ENCODE measurements at regions not wholly inside any gene's neighbourhood (a gene's known extent, or its start where the extent isn't known, plus 50 kb on each side); places are given as distances from the start of the nearest gene placed in this dataset.
"Not testable (repeated sequence)": the region's sequence is repeated elsewhere in the genome, so short reads cannot be mapped to it uniquely, and the experiment has no call there.

DNA sequence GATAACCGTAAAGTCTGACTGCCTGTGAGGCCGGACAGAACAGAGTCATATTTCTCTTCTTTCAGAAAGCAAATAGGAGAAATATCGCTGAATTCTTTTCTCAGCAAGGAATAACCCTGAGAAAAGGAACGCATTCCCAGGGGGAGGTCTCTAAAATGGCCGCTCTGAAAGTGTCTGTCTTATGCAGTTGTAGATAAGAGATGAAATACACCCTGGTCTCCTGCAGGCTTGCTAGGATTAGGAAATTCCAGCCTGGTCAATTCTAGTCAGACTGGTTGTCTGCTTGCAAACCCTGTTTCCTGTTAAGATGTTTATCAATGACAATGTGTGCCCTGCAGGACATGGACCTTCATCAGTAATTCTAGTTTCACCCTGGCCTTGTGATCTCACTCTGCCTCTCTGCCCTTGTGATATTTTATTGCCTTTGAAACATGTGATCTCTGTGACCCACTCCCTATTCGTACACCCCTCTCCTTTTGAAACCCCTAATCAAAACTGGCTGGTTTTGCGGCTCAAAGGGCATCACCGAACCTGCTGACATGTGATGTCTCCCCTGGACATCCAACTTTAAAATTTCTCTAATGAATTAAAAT lies 934.8 kb upstream of the SPRY2 start:
- in situ Hi-C loops (cut with MboI; ENCODE audit: low sequenced_read_pairs) = no loop called here

DNA sequence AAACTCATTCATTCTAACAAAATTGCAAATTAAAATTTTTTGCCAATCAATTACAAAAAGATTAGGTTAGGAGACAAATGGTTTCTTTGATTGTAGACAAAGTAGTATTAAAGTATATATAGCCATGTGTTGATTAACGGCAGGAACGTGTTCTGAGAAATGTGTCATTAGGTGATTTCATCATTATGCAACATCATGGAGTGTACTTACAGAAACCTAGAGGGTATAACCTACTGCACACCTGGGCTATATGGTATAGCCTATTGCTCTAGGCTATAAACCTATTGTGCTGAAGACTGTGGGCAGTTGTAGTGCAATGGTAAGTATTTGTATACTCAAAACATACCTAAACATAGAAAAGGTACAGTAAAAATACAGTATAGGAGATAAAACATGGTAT lies 906.8 kb upstream of the SPRY2 start:
- in situ Hi-C loops (cut with MboI; ENCODE audit: low sequenced_read_pairs) = no loop called here

DNA sequence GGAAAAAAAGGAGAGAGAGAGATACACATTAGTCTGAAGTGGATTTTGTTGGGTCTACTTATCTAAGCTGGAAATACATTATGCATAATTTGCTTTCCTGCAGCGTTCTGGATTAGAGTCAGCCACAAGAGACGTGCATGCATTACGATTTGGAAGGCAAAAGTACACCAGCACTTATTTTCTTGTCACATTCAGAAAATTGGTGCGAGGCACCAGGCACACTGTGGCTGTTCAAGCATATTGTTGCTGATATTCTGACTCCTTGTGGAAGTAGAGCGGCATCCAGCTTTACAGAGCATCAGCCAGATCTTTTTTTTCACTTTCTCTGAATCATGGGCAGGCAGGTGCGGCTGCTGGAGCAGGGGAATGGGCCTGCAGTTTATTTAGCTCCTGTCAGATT lies 905.6 kb upstream of the SPRY2 start:
- in situ Hi-C loops (cut with MboI; ENCODE audit: low sequenced_read_pairs) = no loop called here

DNA sequence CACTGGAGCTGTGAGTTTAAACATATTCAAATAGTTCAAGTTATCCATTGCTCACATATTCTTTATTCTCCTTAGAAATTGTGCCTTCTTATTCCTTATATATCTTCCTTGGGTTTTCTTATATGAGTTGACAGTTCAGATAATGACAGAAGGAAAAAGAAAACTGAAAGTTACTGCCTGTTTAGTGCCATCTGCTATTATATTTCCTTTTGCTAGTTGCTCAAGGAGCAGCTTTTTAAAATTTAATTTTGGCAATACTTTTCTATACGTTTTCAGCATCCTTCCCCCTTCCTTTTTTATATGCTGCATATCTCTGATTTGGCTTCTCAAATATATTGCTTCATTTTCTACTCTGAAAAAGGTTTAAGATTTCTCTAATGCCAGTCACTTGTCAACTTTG lies 903.1 kb upstream of the SPRY2 start:
- in situ Hi-C loops (cut with MboI; ENCODE audit: low sequenced_read_pairs) = no loop called here

DNA sequence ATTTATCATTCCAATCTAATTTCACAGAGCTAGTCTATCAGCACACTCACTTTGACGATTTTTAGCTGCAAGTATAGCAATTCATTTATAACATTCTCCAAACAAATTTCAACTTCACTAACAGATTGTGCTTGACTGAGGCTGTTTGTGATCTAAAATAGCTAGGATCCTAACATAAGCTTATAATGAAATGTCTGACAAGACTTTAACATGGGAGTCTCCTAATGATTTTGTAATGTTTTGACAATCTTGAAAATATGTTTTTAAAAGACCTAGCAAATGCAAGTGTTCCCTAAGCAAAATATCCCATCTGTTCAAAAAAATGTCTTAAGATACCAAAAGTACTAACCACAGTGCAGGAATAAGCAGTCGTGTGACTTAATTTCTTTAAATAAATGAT lies 889.5 kb upstream of the SPRY2 start:
- in situ Hi-C loops (cut with MboI; ENCODE audit: low sequenced_read_pairs) = no loop called here

DNA sequence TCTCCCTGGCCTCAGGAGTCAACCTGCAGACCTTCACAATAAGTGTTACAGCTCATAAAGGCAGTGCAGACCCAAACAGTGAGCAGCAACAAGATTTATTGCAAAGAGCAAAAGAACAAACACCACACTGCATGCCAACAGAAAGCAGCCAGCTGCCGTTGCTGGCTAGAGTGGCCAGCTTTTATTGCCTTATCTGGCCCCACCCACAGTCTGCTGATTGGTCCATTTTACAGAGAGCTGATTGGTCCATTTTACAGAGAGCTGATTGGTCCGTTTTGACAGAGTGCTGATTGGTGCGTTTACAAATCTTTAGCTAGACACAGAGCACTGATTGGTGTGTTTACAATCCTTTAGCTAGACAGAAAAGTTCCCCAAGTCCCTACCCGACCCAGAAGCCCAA lies 885.9 kb upstream of the SPRY2 start:
- in situ Hi-C loops (cut with MboI; ENCODE audit: low sequenced_read_pairs) = not testable (repeated sequence)

DNA sequence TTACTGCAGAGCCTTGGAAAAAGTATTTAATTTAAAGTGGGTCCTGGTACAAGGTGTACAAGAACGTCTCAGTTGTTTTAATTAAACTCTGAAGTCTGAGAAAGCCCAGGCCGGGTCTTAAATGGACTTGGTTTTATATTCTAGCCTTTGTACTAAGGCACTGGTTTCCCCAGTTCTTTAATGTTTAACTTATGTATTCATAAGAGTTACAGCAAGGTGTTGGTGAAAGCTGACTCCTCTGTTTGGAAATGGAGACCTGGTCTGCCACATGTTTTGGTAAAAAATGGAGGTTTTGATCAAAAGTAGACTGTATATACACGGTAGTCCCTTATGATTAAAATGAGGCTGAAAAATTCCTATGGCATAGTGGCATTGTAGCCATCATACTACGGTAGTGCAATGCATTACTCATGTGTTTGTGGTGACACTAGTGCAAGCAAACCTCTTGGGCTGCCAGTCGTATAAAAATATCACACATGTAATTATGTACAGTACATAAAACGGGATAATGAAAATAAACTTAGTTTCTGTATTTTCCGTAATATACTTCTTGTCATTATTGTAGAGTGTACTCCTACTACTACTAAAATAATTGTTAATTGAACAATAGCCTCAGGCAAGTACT lies 883.4 kb upstream of the SPRY2 start:
- in situ Hi-C loops (cut with MboI; ENCODE audit: low sequenced_read_pairs) = no loop called here

DNA sequence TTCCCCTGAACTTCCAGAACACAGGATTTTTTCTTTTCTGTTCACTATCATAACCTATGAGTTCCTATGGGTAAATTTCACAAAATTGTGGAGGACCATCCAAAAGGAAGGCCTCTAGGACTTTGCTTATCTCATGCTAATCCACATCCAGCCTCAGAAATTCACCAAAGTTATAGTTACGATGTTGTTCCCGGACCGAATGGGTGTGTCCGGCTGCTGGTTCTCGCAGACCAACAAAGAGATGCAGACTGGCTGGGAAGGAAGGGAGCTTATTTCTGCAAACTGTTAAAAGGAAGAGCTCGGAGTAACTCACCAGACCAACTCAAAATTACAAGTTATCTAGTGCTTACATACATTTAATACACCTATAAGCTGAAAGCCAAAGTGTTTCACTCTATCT lies 882.9 kb upstream of the SPRY2 start:
- in situ Hi-C loops (cut with MboI; ENCODE audit: low sequenced_read_pairs) = no loop called here

DNA sequence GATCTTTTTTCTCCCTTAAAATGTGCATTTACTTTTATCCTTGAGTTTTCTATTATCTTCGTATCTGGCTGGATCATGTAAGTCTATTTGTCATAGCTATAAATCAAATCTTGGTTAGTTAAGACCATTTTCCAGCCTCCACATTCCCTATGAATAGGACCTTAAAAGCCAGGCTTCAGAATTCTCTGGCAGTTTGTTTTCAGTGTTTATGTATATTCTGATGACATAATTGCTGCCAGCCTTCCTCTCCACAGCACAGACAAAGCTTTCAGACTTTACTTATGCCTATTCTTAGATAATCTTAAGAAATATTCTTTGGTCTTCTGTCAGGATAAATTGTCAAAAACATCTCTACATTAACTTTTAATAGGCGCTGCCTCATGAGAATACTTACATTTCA lies 870.8 kb upstream of the SPRY2 start:
- in situ Hi-C loops (cut with MboI; ENCODE audit: low sequenced_read_pairs) = no loop called here

DNA sequence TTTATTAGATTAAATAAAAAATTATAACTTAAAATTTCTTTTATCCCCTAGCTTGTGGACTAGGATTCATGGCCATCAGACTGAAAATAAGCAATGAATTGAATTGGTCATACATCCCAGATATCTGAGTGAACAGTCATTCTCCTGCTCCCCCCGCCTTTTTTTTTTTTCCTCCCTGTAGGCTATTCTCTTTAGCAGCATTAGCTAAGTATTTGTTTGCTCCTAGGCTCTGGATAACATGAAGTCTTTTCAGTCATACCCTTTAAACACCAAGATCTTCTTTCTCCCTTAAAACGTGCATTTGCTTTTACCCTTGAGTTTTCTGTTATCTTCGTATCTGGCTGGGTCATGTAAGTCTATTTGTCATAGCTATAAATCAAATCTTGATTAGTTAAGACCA lies 866.7 kb upstream of the SPRY2 start:
- in situ Hi-C loops (cut with MboI; ENCODE audit: low sequenced_read_pairs) = no loop called here

DNA sequence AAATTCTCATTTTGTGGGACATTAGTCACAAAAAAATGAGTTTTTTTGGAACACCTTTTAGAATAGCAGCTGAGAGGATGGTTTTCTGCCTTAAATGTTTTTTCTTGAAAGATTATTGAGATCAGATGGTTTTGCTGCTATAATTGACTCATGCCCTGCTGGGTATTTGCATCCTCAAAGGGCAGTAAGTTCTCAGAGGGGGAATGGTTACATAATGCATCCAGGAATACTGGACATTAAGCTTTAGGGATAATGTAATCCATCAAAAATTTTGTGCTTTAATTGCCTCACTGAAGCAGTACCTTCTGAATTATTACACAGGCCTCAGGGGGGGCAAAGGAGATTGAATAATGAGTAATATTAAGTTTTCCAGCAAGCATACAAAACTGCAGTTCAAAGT lies 866.3 kb upstream of the SPRY2 start:
- in situ Hi-C loops (cut with MboI; ENCODE audit: low sequenced_read_pairs) = no loop called here

DNA sequence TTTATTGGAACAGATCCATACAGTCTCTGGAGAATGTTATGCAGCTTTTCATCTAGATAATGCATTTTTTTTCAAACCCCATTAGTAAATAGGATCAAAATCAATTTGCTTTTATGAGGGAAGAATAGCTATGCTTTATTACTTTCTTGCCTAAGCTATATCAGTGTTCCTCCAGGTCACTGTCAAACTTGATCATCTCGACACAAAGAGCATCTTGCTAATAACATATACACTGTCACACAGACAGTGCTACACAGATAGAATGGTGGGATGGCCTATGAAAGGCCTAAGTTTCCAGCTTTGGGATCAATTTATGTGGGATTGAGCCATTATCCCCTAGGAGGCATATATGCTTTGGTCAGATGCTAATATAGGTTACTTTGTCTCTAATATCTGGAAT lies 862.9 kb upstream of the SPRY2 start:
- in situ Hi-C loops (cut with MboI; ENCODE audit: low sequenced_read_pairs) = no loop called here

DNA sequence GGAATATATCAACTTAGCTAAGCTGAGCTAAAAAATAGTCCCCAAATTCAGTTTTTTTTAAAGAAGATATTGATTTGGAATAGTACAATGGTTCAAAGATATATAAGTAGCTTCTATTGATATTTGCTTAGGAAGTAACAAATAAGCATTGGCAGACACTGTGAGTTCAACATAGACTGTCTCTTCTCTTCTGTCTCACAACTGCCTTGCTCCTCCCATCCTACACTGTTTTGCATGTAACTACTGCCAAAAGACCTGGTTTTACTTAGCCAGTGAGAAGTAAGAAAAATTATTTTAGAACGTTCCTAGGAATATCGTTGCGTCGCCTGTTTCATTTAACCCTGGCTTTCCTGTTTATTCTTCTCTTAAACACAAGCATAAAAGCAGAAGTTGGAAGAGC lies 859.0 kb upstream of the SPRY2 start:
- in situ Hi-C loops (cut with MboI; ENCODE audit: low sequenced_read_pairs) = no loop called here

DNA sequence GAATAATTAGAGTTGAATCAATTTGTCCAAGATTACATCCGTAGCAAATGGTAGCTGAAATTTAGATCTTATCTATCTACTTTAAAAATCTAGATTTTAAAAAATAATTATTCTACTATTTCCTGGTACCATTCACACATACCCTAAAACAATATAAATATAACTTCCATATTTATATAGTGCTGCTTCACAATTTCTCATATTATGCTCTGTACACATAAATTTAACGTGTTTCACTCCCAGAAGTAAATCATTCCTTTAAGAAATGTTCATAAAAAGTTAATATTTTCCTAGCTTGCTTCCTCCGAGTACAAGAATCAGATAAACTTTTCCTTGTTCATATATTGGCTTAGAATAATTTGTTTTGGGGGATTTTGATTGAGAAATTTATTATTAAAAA lies 857.0 kb upstream of the SPRY2 start:
- in situ Hi-C loops (cut with MboI; ENCODE audit: low sequenced_read_pairs) = no loop called here

DNA sequence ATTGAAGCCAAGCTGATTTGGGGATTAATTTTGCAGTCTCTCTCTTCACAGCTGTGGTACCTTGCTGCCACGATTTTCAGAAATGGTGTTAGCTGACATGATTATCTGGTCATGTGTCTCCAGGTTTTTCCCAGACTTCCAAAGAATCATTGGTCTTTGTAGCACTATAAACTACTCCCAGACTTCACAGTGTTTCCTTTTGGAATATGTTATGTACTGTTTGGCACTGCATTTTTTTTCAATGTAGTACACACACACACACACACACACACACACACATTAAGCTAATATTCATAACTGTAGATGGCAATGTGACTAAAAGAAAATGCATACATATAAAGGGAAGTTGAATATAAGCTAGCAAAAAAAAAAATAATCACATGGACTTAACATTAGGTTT lies 856.6 kb upstream of the SPRY2 start:
- in situ Hi-C loops (cut with MboI; ENCODE audit: low sequenced_read_pairs) = no loop called here

DNA sequence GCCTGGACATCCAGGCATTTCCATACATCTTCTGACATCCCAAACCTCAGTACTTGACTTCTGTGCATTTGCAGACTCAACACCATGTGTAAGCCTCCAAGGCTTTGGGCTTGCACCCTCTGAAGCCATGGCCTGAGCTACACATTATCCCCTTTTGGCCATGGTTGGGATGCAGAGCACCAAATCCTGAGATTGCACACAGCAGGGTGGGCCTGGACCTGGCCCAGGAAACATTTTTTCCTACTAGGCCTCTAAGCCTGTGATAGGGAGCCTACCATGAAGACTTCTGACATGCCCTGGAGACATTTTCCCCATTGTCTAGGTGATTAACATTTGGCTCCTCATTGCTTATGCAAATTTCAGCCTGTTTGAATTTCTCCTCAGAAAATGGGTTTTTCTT lies 853.4 kb upstream of the SPRY2 start:
- in situ Hi-C loops (cut with MboI; ENCODE audit: low sequenced_read_pairs) = no loop called here

DNA sequence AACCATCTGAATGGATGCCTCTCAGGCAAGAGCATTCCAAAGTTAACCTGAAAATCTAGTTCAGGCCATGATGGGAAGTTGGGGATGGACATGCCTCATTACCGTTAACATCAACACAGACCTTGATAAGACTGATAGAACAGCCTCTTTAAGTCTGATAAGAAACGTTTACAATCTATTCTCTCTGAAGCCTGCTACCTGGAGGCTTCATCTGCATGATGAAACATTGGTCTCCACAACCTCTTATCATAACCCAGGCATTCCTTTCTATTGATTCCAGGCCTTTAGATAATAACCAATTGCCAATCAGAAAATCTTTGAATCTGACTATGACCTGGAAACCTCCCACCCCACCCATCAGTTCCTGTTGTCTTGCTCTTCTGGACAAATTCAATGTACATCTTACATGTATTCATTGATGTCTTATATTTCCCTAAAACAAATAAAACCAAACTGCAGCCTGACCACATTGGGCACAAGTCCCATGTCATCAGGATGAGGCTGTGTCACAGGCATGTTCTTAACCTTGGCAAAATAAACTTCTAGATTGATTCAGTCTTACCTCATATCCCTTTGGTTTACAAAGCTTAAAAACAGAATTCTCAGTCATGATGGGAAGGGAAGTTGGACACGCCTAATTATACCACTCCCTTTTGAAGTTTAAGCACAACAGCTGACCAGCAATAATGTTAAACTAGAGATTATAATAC lies 843.8 kb upstream of the SPRY2 start:
- in situ Hi-C loops (cut with MboI; ENCODE audit: low sequenced_read_pairs) = no loop called here

DNA sequence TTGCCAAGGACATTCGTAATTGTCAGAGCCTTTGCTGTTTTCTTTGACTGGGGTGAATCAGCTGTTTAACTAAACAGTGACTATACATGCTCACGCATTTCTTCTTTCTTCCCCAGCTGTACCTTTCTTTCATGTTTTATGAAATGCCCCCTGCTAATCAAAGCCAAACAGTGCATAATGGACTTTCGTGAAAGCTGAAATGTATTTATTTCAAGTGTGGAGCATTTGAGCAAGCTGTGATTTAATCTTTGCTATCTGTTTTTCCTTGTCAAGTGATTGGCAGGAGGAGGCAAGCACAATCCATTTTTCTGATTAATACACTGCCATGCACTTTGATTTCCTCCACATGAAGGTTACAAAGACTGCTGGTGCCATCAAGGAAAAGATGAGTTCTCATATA lies 831.7 kb upstream of the SPRY2 start:
- in situ Hi-C loops (cut with MboI; ENCODE audit: low sequenced_read_pairs) = no loop called here

DNA sequence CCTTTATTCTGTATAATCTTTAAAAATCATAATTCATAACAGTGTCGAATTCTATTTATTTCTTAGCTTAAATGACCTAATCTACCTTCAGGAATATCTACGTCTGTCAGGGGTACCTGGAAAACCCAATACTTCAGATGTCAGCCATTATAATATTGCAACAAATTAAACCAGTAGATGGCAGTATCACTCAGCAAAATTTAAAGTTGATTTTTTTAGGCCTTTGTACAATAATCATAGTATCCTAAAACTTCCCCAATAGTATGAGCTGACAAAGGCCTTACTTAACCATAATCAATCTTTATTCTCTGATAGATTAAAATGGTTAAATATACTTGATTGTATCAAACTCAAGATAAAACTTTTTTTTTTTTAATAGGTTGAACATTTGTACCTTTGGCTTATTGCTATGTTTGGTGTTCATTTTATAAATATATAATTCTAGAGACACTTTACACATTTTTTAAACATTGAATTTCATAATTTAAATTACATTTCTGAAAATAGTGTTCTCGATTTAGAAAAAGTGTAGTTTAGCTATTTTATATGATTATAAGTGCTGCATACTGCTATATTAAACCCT lies 830.2 kb upstream of the SPRY2 start:
- in situ Hi-C loops (cut with MboI; ENCODE audit: low sequenced_read_pairs) = no loop called here

DNA sequence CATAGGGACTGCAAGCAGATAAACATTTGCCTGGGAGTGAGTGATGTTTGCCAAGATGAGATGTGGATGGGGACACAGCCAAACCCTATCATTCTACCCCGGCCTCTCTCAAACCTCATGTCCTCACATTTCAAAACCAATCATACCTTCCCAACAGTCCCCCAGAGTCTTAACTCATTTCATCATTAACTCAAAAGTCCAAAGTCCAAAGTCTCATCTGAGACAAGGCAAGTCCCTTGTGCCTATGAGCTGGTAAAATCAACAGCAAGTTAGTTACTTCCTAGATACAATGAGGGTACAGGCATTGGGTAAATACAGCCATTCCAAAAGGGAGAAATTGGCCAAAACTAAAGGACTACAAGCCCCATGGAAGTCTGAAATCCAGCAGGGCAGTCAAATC lies 822.9 kb upstream of the SPRY2 start:
- in situ Hi-C loops (cut with MboI; ENCODE audit: low sequenced_read_pairs) = not testable (repeated sequence)

DNA sequence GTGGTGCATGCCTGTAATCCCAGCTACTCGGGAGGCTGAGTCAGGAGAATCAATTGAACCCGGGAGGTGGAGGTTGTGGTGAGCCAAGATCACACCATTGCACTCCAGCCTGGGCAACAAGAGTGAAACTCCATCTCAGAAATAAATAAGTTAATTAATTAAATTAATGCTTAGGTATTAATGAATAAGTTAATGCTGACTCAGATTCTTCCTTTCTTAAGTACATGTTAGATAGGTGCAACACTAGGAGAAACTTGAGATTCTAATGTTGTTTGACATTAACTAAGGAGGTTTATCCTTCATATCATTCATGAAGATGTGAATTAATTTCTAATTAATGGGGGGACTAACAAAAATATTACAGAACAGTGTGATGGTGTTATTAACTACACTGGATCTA lies 812.6 kb upstream of the SPRY2 start:
- in situ Hi-C loops (cut with MboI; ENCODE audit: low sequenced_read_pairs) = no loop called here

DNA sequence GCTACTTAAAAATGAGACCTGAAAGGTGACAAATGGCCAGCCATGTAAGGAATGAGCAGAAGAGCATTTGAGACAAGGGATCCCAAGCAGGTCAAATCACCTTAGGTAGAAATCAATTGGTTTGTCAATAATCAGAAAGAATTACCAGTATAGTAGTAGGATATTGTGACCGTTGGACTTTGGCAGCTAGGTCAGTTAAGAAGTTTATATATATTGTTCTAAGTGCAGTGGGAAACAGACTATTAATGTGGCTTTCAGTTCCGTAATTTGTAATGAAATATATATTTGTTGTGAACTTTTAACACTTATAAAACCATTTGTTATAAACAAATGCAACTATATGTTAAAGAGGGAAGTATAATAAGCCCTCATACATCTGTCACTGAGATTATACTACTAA lies 807.9 kb upstream of the SPRY2 start:
- in situ Hi-C loops (cut with MboI; ENCODE audit: low sequenced_read_pairs) = no loop called here
